ENCODE measurements at regions not wholly inside any gene's neighbourhood (a gene's known extent, or its start where the extent isn't known, plus 50 kb on each side); places are given as distances from the start of the nearest gene placed in this dataset.
"Not testable (repeated sequence)": the region's sequence is repeated elsewhere in the genome, so short reads cannot be mapped to it uniquely, and the experiment has no call there.

DNA sequence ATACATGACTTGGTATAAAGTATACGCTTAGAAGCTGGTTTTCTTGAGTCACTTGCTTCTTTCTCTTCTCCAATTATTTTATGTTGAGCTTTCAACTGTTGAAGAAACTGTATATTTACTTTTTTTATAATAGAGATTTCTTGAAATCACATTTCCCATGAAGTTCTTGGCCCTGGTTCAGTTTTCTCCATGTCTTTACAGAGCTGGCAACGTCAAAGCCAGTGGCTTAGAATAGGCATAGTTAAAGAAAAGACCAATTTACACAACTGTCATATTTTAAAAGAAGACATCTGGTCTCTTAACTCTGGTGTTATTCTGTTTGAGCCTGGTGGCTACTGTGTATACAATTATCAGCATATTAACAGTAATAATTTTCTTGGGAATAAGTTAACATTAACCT lies 1249.3 kb downstream of the CDH12 start:
- no peak for DNase-seq (ENCODE audit: low spot score)

DNA sequence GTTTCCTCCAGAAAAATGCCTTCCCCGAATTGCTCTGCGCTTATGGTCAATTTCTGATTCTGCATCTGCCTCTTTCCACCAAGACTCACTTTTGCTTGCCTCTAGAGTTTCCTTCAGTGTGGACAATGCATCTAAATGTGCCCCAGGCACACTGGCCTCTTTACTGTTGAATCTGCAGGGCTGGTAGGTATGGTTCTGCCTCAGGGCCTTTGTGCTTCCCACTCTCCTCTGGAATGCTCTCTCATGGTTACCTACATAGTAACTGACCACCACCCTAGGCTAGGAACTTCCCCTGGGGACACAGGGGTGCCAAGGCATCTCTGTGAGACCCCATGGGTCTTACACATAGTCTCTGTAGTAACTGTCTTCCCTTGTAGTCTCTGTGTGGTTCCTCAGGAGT lies 1258.6 kb downstream of the CDH12 start:
- DNase-seq (ENCODE audit: low spot score): no peak

DNA sequence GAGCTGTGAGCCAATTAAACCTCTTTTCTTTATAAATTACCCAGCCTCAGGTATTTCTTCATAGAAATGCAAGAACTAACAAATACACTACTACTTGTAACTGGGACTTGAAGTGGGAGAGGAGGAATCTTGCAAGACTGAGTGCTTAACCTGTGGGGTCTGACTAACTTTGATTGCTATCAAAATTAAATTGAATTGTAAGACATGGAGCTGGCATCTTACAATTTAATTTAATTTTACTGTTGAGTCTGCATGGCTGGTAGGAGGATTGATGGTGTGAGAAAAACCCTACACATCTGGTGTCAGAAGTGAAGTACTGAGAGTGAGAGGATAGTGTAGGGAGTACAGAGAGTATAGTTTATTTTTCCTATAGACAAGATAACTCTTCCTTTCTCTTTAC lies 1259.9 kb downstream of the CDH12 start:
- DNase-seq (ENCODE audit: low spot score): no peak

DNA sequence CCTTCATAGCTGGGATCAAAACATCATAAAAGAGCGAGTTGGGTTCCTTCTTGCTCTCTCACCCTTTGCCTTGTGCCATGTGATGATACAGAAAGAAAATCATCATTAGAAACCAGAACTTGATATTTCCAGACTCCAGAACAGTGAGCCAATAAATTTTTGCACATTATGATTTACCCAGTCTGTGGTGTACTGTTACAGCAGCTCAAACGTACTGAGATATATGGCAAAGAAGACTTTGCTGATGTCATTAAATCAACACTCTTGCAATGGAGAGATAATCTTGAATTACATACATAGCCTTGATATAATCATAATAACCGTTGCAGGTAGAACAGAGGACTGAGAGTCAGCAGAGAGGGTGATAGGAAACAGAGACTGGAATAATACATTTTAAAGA lies 1271.6 kb downstream of the CDH12 start:
- DNase-seq (ENCODE audit: low spot score): no peak

DNA sequence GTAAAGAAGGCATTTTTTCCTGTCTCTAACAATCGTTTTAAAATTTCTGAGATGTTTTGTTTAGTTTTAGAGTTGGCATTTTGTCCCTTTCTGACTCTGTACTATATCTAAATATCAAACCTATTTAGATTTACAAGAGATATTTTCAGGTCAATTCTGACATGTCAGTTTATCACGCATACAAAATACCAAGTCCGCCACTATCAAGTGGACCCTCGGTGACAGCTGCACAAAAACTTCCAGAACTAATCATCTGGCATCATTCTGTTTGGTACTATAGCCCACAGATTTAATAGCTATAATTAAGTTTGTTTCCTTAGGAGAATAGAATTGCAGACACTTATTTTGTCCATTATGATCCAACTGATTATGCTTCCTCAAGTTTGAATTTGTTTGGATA lies 1278.2 kb downstream of the CDH12 start:
- no peak for DNase-seq (ENCODE audit: low spot score)

DNA sequence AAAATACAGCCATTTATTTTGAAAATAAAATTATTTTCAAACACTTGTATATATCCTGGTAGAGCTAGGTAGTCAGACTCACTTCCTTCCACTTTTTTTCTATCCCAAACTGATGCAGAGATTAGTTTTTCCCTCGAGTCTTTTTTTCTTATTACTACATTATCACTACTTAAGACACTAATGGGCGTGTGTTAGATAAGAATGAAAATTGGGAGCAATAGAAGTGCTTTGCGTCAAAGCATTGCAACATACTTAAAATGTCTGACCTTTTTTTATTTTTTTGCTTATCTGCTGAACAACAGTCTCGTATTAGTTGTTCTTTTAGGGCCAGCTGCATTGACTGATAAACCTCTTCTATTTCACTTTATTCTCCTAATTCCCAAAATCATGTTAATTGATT lies 1278.7 kb downstream of the CDH12 start:
- no peak for DNase-seq (ENCODE audit: low spot score)

DNA sequence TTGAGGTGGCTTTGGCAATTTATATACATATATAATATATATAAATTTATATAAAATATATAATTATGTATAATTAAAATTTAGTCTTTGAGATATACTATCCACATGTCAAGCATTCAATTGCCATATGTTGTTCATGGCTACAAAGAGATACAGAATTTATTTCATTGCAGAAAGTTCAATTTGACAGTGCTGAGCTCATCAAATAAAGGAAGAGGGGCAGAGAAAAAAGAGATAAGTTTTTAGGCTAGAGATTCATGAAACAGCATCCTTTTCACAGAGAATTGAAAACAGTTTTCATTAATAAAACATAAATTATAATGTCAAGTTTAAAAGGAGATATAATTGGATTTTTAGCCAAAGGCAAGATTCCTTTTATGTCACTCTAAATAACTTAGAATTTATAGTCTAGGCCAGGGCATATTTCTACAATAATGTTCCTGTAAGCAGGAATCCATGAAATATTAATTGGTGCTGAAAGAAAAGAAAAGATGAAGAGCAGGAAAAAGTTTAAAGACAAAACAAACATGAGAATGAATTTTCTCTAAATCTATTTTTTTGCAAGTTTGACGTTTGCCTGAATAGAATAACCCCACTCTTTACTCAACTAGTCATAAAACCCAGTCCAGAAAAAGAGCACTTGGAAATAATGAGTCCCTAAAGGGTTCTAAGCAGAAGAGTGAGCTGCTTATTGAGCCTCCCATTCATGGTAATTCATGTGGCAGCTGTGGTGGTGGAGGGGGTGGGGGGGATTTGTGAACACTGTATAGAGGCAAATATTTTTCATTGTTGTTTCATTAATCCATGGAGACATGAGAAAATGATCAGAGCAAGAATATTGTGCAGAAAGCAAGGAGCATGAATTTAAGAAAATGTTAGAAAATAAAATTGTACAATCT lies 1279.5 kb downstream of the CDH12 start:
- DNase-seq (ENCODE audit: low spot score): no peak

DNA sequence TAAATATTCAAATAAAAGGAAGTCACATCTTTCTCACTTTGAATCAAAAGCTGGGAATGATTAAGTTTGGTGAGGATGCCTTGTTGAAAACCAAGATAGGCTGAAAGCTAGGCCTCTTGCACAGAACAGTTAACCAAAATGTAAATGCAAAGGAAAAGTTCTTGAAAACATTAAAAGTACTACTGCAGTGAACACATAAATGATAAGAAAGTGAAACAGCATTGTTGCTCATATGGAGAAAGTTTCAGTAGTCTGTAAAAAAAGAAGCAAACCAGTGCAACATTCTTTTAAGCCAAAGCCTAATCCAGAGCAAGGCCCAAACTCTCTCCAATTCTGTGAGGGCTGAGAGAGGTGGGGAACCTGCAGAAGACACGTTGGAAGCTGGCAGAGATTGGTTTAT lies 1281.9 kb downstream of the CDH12 start:
- not testable (repeated sequence) for DNase-seq (ENCODE audit: low spot score)

DNA sequence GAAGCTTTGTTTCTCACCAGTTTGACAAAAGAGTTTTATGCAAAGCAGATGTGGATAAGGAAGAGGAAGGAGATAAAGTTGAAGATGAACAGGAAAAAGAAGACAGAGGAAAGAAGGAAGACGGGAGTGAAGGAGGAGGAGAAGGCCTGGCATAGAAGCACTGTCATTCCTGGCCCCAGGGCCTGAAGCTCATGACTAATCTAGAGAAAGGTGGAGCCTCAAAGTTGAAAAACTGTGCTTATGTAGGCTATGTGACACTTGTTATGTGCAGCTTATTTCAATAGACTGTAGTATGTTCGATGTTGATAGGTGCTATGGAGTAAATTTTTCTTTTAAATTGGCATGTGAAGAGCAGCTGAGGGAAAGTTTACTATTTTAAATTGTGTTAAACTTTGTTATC lies 1294.0 kb downstream of the CDH12 start:
- not testable (repeated sequence) for DNase-seq (ENCODE audit: low spot score)

DNA sequence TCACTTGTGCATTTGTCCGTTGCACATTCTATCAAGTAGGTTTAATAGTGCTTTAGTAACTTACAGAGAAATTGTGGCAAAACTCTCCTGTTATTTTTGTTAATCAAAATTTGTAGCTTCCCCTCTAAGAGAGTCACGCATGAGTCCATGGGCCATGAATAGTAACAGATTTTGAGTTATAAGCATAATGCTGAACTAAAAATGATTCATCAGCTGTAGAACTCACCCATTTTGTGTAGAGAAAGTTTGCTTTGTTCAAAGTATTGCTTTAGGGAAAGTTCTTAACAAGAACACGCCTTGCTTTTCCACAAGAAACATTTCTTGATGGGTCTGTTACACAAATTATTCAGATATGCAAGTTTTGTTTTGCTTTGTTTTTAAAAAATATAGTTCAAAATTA lies 1300.9 kb downstream of the CDH12 start:
- not testable (repeated sequence) for DNase-seq (ENCODE audit: low spot score)

DNA sequence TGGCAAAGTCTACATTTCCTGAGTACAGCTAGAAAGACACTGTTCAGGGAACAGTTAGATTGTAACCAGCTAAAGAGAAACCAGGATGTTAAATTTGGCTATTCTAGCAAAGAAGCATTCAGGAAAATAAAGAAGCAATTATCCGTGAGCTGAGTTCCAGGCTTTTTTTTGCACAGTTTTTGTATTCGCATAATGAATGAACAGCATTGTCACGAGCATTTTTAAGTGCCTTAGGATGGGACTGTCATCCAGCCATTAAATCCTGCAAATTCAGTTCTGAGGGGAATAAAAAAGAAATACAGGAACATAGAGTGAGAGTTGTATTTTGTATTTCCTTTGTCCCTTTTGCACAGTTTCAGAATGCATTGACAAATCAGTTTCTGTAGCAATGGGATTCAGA lies 1302.2 kb downstream of the CDH12 start:
- not testable (repeated sequence) for DNase-seq (ENCODE audit: low spot score)

DNA sequence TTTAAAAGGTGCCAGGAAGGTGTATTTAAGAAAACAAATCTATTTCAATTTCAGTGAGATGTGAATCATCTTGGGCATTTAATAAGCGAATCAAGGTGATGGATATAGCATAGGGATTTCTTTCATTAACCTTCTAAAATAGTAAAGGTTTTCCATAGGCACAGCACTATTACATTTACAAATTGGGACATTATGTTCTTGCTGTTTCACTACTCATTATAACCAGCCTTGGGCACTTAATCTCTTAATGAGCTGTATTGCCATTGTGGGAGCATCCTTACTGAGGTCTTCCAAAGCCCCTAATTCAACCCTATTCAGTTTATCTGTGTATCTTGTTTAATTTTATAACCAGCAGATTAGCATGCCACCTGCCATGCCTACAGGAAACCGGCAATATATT lies 1305.5 kb downstream of the CDH12 start:
- not testable (repeated sequence) for DNase-seq (ENCODE audit: low spot score)

DNA sequence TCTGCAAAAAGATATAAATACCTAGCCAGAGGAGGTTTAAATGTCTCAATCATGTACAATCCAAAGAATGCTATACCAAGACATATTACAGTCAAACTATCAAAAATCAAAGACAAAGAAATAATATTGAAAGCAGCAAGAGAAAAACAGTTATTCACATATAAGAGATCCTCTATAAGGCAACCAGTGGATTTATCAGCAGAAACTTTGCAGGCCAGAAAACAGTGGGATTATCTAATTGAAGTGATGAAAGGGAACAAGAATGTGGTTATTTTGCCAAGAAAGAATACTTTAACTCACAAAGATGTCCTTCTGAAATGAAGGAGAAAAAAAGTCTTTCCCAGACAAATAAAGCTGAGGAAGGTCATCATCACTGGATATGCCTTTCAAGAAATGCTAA lies 1318.0 kb downstream of the CDH12 start:
- not testable (repeated sequence) for DNase-seq (ENCODE audit: low spot score)

DNA sequence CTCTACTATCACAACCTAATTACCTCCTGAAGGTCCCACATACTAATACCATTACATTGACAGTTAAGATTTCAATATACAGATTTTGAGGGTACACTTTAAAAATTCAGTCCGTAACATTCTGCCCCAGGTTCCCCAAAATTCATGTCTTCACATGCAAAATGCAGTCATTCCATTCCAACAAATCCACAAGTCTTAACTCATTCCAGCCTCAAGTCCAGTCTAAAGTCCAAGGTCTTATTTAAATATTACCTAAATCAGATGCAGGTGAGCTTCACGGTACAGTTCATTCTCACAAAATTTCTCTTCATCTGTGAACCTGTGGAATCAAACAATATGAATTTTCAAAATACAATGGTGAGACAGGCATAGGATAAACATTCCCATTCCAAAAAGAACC lies 1332.0 kb downstream of the CDH12 start:
- not testable (repeated sequence) for DNase-seq (ENCODE audit: low spot score)

DNA sequence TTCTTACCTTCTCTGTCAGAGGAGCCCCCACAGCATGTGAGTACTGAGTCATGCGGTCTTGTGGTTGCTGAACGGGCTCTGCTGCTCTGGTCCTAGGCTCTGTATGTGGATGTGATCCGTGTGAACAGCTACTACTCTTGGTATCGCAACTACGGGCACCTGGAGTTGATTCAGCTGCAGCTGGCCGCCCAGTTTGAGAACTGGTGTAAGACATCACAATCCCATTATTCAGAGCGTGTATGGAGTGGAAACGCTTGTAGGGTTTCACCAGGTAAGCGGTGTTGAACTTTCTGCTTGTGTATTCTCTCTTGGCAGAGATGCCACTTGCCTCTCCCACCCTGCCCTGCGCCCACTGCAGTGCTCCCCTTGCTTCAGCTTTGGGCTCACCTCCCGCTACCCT lies 1356.2 kb downstream of the CDH12 start:
- DNase-seq (ENCODE audit: low spot score): not testable (repeated sequence)

DNA sequence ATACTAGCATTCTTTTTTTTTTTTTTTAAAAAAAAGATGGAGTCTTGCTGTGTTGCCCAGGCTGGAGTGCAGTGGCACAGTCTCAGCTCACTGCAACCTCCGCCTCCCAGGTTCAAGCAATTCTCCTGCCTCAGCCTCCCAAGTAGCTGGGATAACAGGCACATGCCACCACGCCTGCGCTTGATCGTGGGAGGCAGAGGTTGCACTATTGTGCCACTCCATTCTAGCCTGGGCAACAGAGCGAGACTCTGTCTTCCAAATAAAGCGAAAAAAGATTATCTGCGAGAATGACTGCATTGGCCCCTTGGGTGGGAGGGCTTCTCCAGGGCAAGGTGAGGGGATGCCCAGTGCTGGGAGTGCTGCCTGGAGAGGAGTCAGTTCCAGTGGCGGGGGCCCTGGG lies 1357.1 kb downstream of the CDH12 start:
- not testable (repeated sequence) for DNase-seq (ENCODE audit: low spot score)

DNA sequence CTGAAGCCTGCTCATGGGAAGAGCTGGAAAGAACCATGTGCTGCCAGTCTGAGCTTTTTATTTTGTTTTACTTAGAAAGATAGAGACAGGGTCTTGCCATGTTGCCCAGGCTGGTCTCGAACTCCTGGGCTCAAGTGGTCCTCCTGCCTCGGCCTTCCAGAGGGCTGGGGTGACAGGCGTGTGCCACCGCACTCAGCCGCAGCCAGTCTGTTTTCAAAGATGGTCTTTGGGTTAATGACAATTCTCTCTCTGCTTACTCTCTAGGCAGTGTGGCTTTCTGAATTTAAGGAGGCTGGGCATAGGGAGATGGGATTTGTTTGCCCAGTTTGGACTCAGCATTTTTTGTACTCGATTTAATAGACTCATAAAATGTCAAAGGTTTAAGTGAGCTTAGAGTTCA lies 1357.9 kb downstream of the CDH12 start:
- not testable (repeated sequence) for DNase-seq (ENCODE audit: low spot score)

DNA sequence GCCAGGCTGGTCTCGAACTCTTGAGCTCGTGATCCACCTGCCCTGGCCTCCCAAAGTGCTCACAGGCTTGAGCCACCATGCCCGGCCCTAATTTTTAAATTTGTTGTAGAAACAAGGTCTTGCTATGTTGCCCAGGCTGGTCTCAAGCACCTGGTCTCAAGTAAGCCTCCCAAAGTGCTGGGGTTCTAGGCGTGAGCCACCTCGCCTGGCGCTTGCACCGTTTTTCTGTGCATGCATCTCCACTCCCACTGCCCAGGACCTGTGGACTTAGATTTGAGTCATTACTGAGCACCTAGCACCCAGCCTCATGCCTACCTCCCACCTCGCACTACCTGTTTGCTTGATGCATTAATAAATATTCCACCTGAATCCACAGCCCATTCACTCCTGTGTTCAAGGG lies 1359.1 kb downstream of the CDH12 start:
- not testable (repeated sequence) for DNase-seq (ENCODE audit: low spot score)

DNA sequence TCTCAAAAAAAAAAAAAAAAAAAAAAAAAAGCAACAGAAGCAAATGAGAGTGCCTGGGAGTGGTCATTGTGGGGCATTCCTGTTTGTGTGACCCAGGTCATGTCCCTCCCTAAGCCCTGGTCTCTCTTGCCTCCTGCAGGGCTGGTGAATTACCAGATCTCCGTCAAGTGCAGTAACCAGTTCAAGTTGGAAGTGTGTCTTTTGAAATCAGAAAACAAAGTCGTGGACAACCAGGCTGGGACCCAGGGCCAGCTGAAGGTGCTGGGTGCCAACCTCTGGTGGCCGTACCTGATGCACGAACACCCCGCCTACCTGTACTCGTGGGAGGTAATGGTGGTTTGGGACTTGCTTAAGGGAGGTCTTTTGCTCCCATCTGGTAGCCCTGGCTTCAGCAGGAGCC lies 1362.0 kb downstream of the CDH12 start:
- not testable (repeated sequence) for DNase-seq (ENCODE audit: low spot score)

DNA sequence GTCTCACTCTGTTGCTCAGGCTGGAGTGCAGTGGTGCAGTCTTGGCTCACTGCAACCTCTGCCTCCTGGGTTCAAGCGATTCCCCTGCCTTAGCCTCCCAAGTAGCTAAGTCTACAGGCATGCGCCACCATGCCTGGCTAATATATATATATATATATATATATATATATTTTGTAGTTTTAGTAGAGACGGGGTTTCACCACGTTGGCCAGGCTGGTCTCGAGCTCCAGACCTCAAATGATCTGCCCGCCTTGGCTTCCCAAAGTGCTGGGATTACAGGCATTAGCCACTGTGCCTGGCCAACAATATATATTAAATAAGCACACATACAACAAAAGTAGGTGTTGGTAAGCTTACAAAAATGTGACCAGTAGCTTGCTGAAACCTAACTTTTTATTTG lies 1364.3 kb downstream of the CDH12 start:
- not testable (repeated sequence) for DNase-seq (ENCODE audit: low spot score)

DNA sequence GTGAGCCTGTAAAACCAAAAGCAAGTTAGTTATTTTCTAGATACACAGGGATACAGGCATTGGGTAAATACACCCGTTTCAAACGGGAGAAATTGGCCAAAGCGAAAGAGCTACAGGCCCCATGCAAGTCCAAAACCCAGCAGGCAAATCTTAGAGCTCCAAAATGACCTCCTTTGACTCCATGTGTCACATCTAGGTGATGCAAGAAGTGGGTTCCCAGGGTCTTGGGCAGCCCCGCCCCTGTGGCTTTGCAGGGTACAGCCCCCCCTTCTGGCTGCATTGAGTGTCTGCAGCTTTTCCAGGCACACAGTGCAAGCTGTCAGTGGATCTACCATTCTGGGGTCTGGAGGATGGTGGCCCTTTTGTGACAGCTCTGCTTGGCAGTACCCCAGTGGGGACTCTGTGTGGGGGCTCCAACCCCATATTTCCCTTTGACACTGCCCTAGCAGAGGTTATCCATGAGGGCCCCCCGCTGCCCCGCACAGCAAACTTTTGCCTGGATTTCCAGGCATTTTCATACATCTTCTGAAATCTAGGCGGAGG lies 1367.6 kb downstream of the CDH12 start:
- DNase-seq (ENCODE audit: low spot score): peak; percentile 31

DNA sequence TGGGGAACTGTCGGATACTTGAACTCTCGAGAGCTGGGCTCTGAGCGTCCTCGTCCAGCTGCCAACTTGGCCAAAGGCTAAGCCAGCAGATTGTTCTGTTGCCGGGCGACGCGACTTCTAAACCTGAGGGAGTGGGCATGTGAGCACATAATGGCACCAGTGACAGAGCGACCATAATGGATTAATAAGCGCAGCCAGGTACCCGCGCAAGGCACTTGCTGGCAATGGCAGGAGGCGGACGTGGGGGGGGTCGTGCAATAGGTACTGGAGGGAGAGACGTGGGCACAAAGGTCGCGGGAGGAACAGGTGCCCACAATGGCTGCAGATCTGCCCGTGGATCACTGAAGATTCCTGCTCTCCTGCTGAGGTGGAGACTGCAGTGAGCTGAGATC lies 1368.7 kb downstream of the CDH12 start:
- DNase-seq (ENCODE audit: low spot score): not testable (repeated sequence)

DNA sequence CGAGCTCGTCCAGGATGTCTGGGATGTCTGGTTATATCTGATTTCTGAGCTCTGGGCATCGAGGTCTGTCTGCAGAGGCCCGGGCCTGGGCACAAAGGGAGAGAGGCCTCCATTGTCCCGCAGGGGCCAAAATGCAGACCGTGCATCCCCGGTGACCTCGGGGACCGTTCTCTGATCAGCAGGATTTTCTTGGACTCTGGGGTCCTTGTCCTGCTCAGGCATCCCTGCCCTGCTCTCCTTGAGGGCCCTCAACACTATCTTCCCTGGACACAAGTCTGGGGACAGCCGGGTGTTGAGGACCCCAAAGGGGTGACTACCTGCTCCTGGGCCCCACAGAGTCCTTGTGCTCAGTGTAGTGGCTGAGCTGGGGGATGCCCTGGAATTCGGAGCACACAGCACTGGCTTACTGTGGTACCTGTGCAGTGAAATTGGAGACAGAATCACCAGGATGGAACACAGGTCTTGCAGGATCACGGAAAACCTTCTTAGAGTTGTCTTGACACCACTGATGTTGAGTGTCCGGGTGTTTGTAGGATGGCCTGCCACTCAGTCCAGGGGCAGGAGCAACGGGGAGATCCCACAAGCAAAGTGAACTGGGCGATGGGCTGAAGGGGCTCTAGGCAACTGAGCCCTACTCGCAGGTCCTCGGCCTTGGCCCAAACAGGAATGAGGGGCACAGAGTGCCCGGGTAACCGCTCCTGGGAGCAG lies 1369.2 kb downstream of the CDH12 start:
- DNase-seq (ENCODE audit: low spot score): not testable (repeated sequence)
